H1 (cell line): ENCODE measurements at regions not wholly inside any gene's neighbourhood (a gene's known extent, or its start where the extent isn't known, plus 50 kb on each side); places are given as distances from the start of the nearest gene placed in this dataset.

Experiments
- CTCF ChIA-PET: fragments of 300-600 bp; sonication (Branson Sonifier 250); formaldehyde crosslinking; loops from one replicate; lab custom pipeline; 2021; ENCODE audit not compliant: partially characterized antibody; lab: Charles Lee
- POLR2A ChIA-PET: fragments of 300-600 bp; sonication (Branson Sonifier 250); formaldehyde crosslinking; loops from one replicate; lab custom pipeline; 2021; ENCODE audit warnings: inconsistent platforms; ENCODE audit not compliant: partially characterized antibody; lab: Charles Lee
- DNase-seq, 2 experiments: peaks; one replicate each; pipeline versions ENCODE4 v3.0.0 to v3.0.0-alpha.2; 2010 to 2022; ENCODE audit warnings: low spot score in 2 of 2, low read depth in 1 of 2, mixed read lengths in 1 of 2
- FAIRE-seq: peaks from 2 replicates; lab custom pipeline; 2011; peaks lifted over from hg19 to GRCh38; lab: Jason Lieb, UNC
- H2AFZ ChIP-seq: 2 replicates; pipeline ENCODE4 v1.8.1; 2012; ENCODE audit warnings: low read length, inconsistent platforms
- H2AK5ac ChIP-seq: 2 replicates; pipeline ENCODE4 v1.6.1; 2013; ENCODE audit warnings: low read depth, low read length
- H2BK120ac ChIP-seq: replicated peaks from 2 replicates; pipeline ENCODE3; 2013; ENCODE audit warnings: low read depth, low read length, inconsistent platforms
- H2BK12ac ChIP-seq: 2 replicates; pipeline ENCODE4 v1.6.1; 2013; ENCODE audit warnings: low read depth, low read length
- H2BK15ac ChIP-seq: 2 replicates; pipeline ENCODE4 v1.6.1; 2013; ENCODE audit warnings: low read length
- H2BK20ac ChIP-seq: 2 replicates; pipeline ENCODE4 v1.6.1; 2013; ENCODE audit warnings: low read length
- H2BK5ac ChIP-seq: 2 replicates; pipeline ENCODE4 v1.6.1; 2013; ENCODE audit warnings: low read depth, low read length
- H3K14ac ChIP-seq: 2 replicates; pipeline ENCODE4 v1.6.1; 2013; ENCODE audit warnings: inconsistent platforms; ENCODE audit not compliant: insufficient read length
- H3K18ac ChIP-seq: 2 replicates; pipeline ENCODE4 v1.6.1; 2013; ENCODE audit warnings: low read length; ENCODE audit errors: extremely low read depth
- H3K23ac ChIP-seq: 2 replicates; pipeline ENCODE4 v1.6.1; 2013; ENCODE audit warnings: inconsistent platforms; ENCODE audit not compliant: insufficient read length
- H3K23me2 ChIP-seq: 2 replicates; pipeline ENCODE4 v1.6.1; 2013; ENCODE audit warnings: low read depth, low read length
- H3K27ac ChIP-seq: 2 replicates; pipeline ENCODE4 v1.6.1; 2011; ENCODE audit warnings: low read depth, low read length, inconsistent platforms
- H3K27me3 ChIP-seq, 4 experiments: replicated peaks in 1 of 4; 1 replicate in 1 of 4; 2 replicates in 3 of 4; pipeline versions ENCODE4 v1.6.1 to v1.8.1; 2011 to 2013; ENCODE audit warnings: low read length in 3 of 4, mild to moderate bottlenecking in 3 of 4, inconsistent platforms in 2 of 4, mixed read lengths in 2 of 4, moderate library complexity in 1 of 4; ENCODE audit not compliant: control insufficient read depth in 3 of 4, insufficient read depth in 3 of 4; ENCODE audit errors: extremely low read depth in 1 of 4
- H3K36me3 ChIP-seq, 4 experiments: 2 replicates each; pipeline versions ENCODE4 v1.6.1 to v1.8.1; 2011 to 2013; ENCODE audit warnings: mild to moderate bottlenecking in 4 of 4, low read length in 3 of 4, moderate library complexity in 2 of 4, control low read depth in 1 of 4, inconsistent platforms in 1 of 4; ENCODE audit not compliant: insufficient read depth in 4 of 4, control insufficient read depth in 2 of 4
- H3K4ac ChIP-seq: replicated peaks from 2 replicates; pipeline ENCODE3; 2013; ENCODE audit warnings: low read length, low read depth, mixed read lengths, inconsistent platforms; ENCODE audit not compliant: insufficient read length
- H3K4me1 ChIP-seq, 4 experiments: replicated peaks in 1 of 4; 1 replicate in 1 of 4; 2 replicates in 3 of 4; pipeline versions ENCODE4 v1.6.1 to v1.8.1; 2011 to 2013; ENCODE audit warnings: low read length in 3 of 4, inconsistent platforms in 2 of 4, mixed read lengths in 1 of 4; ENCODE audit not compliant: insufficient read depth in 4 of 4, control insufficient read depth in 3 of 4
- H3K4me2 ChIP-seq, 2 experiments: 2 replicates each; pipeline versions ENCODE4 v1.6.1 to v1.8.1; 2011 to 2013; ENCODE audit warnings: low read depth in 2 of 2, low read length in 2 of 2, control low read depth in 1 of 2, inconsistent platforms in 1 of 2, mild to moderate bottlenecking in 1 of 2; ENCODE audit not compliant: insufficient read depth in 1 of 2
- H3K4me3 ChIP-seq, 4 experiments: fragments of 200-600, 300-600 bp in 1 of 4; sonication (generic), shearing (Covaris generic), sonication (Bioruptor Twin) in 1 of 4; 2 replicates each; pipeline versions ENCODE4 v1.5.1 to v1.8.1; 2011 to 2016; ENCODE audit warnings: low read length in 4 of 4, low read depth in 3 of 4, control low read depth in 2 of 4, inconsistent platforms in 2 of 4, mild to moderate bottlenecking in 2 of 4, mixed read lengths in 1 of 4, moderate library complexity in 1 of 4; ENCODE audit not compliant: insufficient read depth in 2 of 4; ENCODE audit errors: extremely low read depth in 1 of 4
- H3K56ac ChIP-seq: replicated peaks from 2 replicates; pipeline ENCODE3; 2013; ENCODE audit warnings: low read depth, mild to moderate bottlenecking, mixed read lengths, low read length, inconsistent platforms; ENCODE audit not compliant: insufficient read length
- H3K79me1 ChIP-seq: 2 replicates; pipeline ENCODE4 v1.6.1; 2013; ENCODE audit warnings: low read depth, low read length, control low read depth
- H3K79me2 ChIP-seq, 2 experiments: 2 replicates each; pipeline versions ENCODE4 v1.6.1 to v1.8.1; 2012 to 2013; ENCODE audit warnings: low read length in 2 of 2, mild to moderate bottlenecking in 2 of 2, inconsistent platforms in 1 of 2; ENCODE audit not compliant: insufficient read depth in 2 of 2, control insufficient read depth in 1 of 2
- H3K9ac ChIP-seq, 4 experiments: replicated peaks in 1 of 4; 1 replicate in 1 of 4; 2 replicates in 3 of 4; pipeline versions ENCODE4 v1.6.1 to v1.8.1; 2011 to 2013; ENCODE audit warnings: low read depth in 3 of 4, low read length in 3 of 4, control low read depth in 2 of 4, mild to moderate bottlenecking in 2 of 4, moderate library complexity in 2 of 4, inconsistent platforms in 1 of 4; ENCODE audit errors: extremely low read depth in 1 of 4
- H3K9me3 ChIP-seq, 2 experiments: 2 replicates each; pipeline versions ENCODE4 v1.6.1 to v1.8.1; 2012 to 2013; ENCODE audit warnings: mild to moderate bottlenecking in 2 of 2, moderate library complexity in 2 of 2, control low read depth in 1 of 2, inconsistent platforms in 1 of 2, low read depth in 1 of 2, low read length in 1 of 2, mixed read lengths in 1 of 2; ENCODE audit not compliant: insufficient read depth in 2 of 2
- H4K20me1 ChIP-seq, 2 experiments: replicated peaks in 1 of 2; 2 replicates each; pipeline versions ENCODE3 to v1.8.1; 2011 to 2013; ENCODE audit warnings: inconsistent platforms in 2 of 2, low read length in 2 of 2, mild to moderate bottlenecking in 1 of 2; ENCODE audit not compliant: insufficient read depth in 2 of 2, control insufficient read depth in 1 of 2
- H4K5ac ChIP-seq: 2 replicates; pipeline ENCODE4 v1.6.1; 2013; ENCODE audit warnings: low read length, low read depth, mixed read lengths, inconsistent platforms; ENCODE audit not compliant: insufficient read length
- H4K8ac ChIP-seq: 2 replicates; pipeline ENCODE4 v1.8.0; 2013; ENCODE audit warnings: mild to moderate bottlenecking, moderate library complexity, low read length, inconsistent platforms; ENCODE audit not compliant: insufficient read depth; ENCODE audit errors: extremely low read depth
- H4K91ac ChIP-seq: replicated peaks from 2 replicates; pipeline ENCODE3; 2013; ENCODE audit warnings: low read length, mixed read lengths, inconsistent platforms; ENCODE audit not compliant: insufficient read length
- HDAC6 ChIP-seq: IDR thresholded peaks from one replicate; pipeline ENCODE4 v1.7.1; 2012; ENCODE audit warnings: low read depth, mild to moderate bottlenecking, inconsistent platforms, low read length, moderate library complexity
- KDM4A ChIP-seq: IDR thresholded peaks from one replicate; pipeline ENCODE4 v1.7.1; 2012; ENCODE audit warnings: low read depth, mild to moderate bottlenecking, moderate library complexity, low read length, inconsistent platforms; ENCODE audit not compliant: severe bottlenecking
- ZNF274 ChIP-seq: IDR thresholded peaks from 2 replicates; pipeline ENCODE4 v1.7.0; 2012; ENCODE audit warnings: low read length, borderline replicate concordance; ENCODE audit errors: extremely low read depth
- WGBS, 2 experiments: shearing (Covaris generic) in 1 of 2; methylation state at CpG; one replicate each; pipeline versions ENCODE4 v1.1.6 to v1.1.7; 2013 to 2015; ENCODE audit warnings: low lambda C conversion rate in 2 of 2, mixed read lengths in 2 of 2, inconsistent platforms in 1 of 2, low coverage in 1 of 2, missing lambda C conversion rate in 1 of 2; ENCODE audit not compliant: insufficient replicate concordance in 2 of 2, insufficient coverage in 1 of 2, insufficient read length in 1 of 2; ENCODE audit errors: extremely low coverage in 1 of 2, missing lambda C conversion rate in 1 of 2; 5-methylcytosine and 5-hydroxymethylcytosine counted together
- TF ChIP-seq, protein P1 (sequence below): IDR thresholded peaks from 2 replicates; pipeline ENCODE4 v1.6.1; 2012; ENCODE audit warnings: inconsistent platforms

DNA sequence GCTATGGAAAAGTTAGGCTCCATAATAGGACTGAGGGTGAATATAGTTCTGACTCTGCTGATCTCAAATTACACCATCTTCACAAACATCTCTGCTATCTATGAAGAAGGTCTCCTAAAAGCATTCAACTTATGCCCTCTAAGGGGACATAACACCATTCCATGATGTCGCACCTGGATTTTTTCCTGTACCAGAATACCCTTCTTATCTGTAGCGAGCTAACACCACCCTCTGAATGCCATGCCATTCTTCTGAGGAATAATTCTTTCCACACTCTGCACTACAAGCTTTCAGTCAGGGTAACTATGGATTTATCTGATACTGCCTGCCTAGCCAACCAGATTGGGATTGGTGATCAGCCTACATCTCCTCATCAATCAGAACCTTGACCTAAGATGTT lies 203.8 kb downstream of the PTPRC start:
- no peak overlapping the region for H3K14ac ChIP-seq
- no peak overlapping the region for H2BK5ac ChIP-seq
- no peak overlapping the region for H2BK12ac ChIP-seq
- H3K4me1 ChIP-seq: no peaks in the 10 kb centered on the region
- no peak overlapping the region for H2BK120ac ChIP-seq
- H3K79me2 ChIP-seq: no peaks in the 10 kb centered on the region
- no peak overlapping the region for H3K23ac ChIP-seq
- no peak overlapping the region for H2AK5ac ChIP-seq
- H3K9me3 ChIP-seq: no peaks in the 10 kb centered on the region
- FAIRE-seq: no peak
- H3K36me3 ChIP-seq: no peaks in the 10 kb centered on the region
- H2AFZ ChIP-seq: no peak overlapping the region
- ChIA-PET POLR2A (interaction anchor here (1.6 kb wide), 1 partner anchor 15 kb away, joined by 6 read pairs; no protein-coding TSS in a partner anchor), CTCF (interaction anchor here (0.9 to 1.2 kb wide), 2 partner anchors 8 to 270 kb away, joined by 3 to 6 read pairs; no protein-coding TSS in a partner anchor)
- no peak overlapping the region for H3K27ac ChIP-seq
- H3K56ac ChIP-seq: no peak overlapping the region
- H3K4me3 ChIP-seq: no peak overlapping the region
- WGBS, 2 experiments: 98% methylated on average over 2 of the region's 2 CpGs; no CpG with 5 or more reads in 1 of the 2 experiments
- no peak overlapping the region for H3K4me2 ChIP-seq
- no peak overlapping the region for H3K4ac ChIP-seq
- H4K91ac ChIP-seq: no peak overlapping the region
- H2BK15ac ChIP-seq: no peak overlapping the region
- no peak overlapping the region for H3K9ac ChIP-seq
- no peak overlapping the region for H4K5ac ChIP-seq
- H3K18ac ChIP-seq: no peak overlapping the region
- no peak overlapping the region for H4K8ac ChIP-seq
- peaks cover 0 to under 1% (median 0%) of the 10 kb centered on the region in 4 experiments; a peak in 1 of 7 replicates for H3K27me3 ChIP-seq
- H4K20me1 ChIP-seq: no peaks in the 10 kb centered on the region
- H3K23me2 ChIP-seq: no peaks in the 10 kb centered on the region
- DNase-seq: no peak
- no peak overlapping the region for H2BK20ac ChIP-seq
- no peaks in the 10 kb centered on the region for H3K79me1 ChIP-seq
- TF ChIP-seq ZNF274: no peak
- no peak for TF ChIP-seq HDAC6
- TF ChIP-seq, protein P1, sequence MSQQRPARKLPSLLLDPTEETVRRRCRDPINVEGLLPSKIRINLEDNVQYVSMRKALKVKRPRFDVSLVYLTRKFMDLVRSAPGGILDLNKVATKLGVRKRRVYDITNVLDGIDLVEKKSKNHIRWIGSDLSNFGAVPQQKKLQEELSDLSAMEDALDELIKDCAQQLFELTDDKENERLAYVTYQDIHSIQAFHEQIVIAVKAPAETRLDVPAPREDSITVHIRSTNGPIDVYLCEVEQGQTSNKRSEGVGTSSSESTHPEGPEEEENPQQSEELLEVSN: no peak
- TF ChIP-seq KDM4A: no peak
